PFSK-1 (cell line): ENCODE measurements at regions not wholly inside any gene's neighbourhood (a gene's known extent, or its start where the extent isn't known, plus 50 kb on each side); places are given as distances from the start of the nearest gene placed in this dataset.

Experiments
- FOXP2 ChIP-seq: optimal IDR thresholded peaks from 2 replicates; pipeline ENCODE3; 2011; ENCODE audit warnings: borderline replicate concordance, control low read depth, inconsistent platforms; ENCODE audit not compliant: insufficient read depth; ENCODE audit errors: extremely low read length, extremely low read depth
- POLR2AphosphoS5 ChIP-seq: IDR thresholded peaks from 2 replicates; pipeline ENCODE4 v1.6.1; 2012; ENCODE audit warnings: low read depth, mild to moderate bottlenecking, control low read depth, low read length, moderate library complexity
- REST ChIP-seq, 2 experiments: IDR thresholded peaks; 2 replicates each; pipeline versions ENCODE4 v1.6.1 to v1.8.0; 2011 to 2012; ENCODE audit warnings: low read depth in 2 of 2, low read length in 2 of 2, control low read depth in 1 of 2, inconsistent platforms in 1 of 2, mild to moderate bottlenecking in 1 of 2, moderate library complexity in 1 of 2; ENCODE audit not compliant: insufficient read depth in 1 of 2
- SIN3A ChIP-seq: IDR thresholded peaks from 2 replicates; pipeline ENCODE4 v1.6.1; 2012; ENCODE audit warnings: mild to moderate bottlenecking, low read length, moderate library complexity, borderline replicate concordance; ENCODE audit not compliant: insufficient read depth
- TAF1 ChIP-seq: IDR thresholded peaks from 2 replicates; pipeline ENCODE4 v1.6.1; 2012; ENCODE audit warnings: low read length, control low read depth, borderline replicate concordance; ENCODE audit not compliant: insufficient read depth

GRCh38 chr1:78839704-78840277 is 166.7 kb downstream of the ADGRL4 start:
- no peak for TF ChIP-seq SIN3A
- no peak for TF ChIP-seq POLR2AphosphoS5
- TF ChIP-seq FOXP2, result no peak
- TF ChIP-seq REST (IDR thresholded peaks at IDR 0.05; ENCODE audit: insufficient read depth in 1 of 2, low read depth in 2 of 2, low read length in 2 of 2), result no peak
- TF ChIP-seq TAF1, result no peak
